Spleen (tissue), 7 donors: ENCODE measurements at regions not wholly inside any gene's neighbourhood (a gene's known extent, or its start where the extent isn't known, plus 50 kb on each side); places are given as distances from the start of the nearest gene placed in this dataset.

Experiments used
- POLR2AphosphoS5 ChIP-seq, 3 donors: sonication (generic); formaldehyde crosslinking; IDR thresholded peaks; one replicate each; pipeline ENCODE4 v1.5.1; 2017; ENCODE audit warnings: antibody characterized with exemption in 3 of 3
- TF ChIP-seq, protein P1 (sequence below), 11 experiments: fragments of 200-600 bp in 7 of 11; fragments of 450-650 bp in 4 of 11; sonication (generic) in 4 of 11; IDR thresholded peaks in 8 of 11; conservative IDR thresholded peaks in 3 of 11; 1 replicate in 7 of 11; 2 replicates in 4 of 11; pipeline versions ENCODE4 v1.4.0 to v1.8.0; 2016 to 2021; ENCODE audit warnings: antibody characterized with exemption in 11 of 11, inconsistent platforms in 4 of 11, mild to moderate bottlenecking in 1 of 11
- donor health status: DM: no; HTN: no; CAD: no; lungs with moderate emphysema.
- donor health status: DM: no; HTN: no; CAD: no.
- donor health status: DM: no; HTN: no; CAD: no.

DNA sequence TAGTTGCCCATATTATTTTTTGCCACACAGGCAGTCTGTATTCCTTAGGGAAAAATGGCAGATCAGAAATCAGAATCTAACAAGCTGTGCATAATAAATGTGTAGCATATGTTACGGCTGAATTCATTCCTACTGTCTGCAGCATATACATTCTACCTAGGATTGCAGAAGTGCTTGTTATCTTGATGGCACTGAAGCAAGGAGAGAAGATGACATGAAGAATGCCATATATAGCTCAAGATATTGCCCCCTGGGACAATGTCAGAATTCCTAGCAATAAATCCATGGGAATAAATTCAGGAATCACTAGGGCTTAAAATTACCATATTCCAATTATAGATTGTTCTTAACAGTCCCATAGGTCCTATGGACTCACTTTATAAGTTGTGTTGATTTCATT, 293.0 kb upstream of the CNR1 start:
- TF ChIP-seq, protein P1, sequence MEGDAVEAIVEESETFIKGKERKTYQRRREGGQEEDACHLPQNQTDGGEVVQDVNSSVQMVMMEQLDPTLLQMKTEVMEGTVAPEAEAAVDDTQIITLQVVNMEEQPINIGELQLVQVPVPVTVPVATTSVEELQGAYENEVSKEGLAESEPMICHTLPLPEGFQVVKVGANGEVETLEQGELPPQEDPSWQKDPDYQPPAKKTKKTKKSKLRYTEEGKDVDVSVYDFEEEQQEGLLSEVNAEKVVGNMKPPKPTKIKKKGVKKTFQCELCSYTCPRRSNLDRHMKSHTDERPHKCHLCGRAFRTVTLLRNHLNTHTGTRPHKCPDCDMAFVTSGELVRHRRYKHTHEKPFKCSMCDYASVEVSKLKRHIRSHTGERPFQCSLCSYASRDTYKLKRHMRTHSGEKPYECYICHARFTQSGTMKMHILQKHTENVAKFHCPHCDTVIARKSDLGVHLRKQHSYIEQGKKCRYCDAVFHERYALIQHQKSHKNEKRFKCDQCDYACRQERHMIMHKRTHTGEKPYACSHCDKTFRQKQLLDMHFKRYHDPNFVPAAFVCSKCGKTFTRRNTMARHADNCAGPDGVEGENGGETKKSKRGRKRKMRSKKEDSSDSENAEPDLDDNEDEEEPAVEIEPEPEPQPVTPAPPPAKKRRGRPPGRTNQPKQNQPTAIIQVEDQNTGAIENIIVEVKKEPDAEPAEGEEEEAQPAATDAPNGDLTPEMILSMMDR (IDR thresholded peaks at IDR 0.05 in 8 of 11, conservative IDR thresholded peaks at IDR 0.05 in 3 of 11): no peak
- no peak for TF ChIP-seq POLR2AphosphoS5 (IDR thresholded peaks at IDR 0.05)
